DND-41 (cell line): ENCODE measurements at regions not wholly inside any gene's neighbourhood (a gene's known extent, or its start where the extent isn't known, plus 50 kb on each side); places are given as distances from the start of the nearest gene placed in this dataset.

Experiments used
- ATAC-seq: fragments of 200-7000 bp; cut with Tn5 transposase; 3 replicates; pipeline ENCODE4 v1.9.1; 2021; ENCODE audit warnings: low read depth; ENCODE audit not compliant: insufficient read depth
- DNase-seq: peaks from one replicate; pipeline ENCODE4 v3.0.0-alpha.2; 2020
- H2AFZ ChIP-seq: 2 replicates; pipeline ENCODE4 v1.6.0; 2012; ENCODE audit warnings: low read depth, low read length
- H3K27ac ChIP-seq: 2 replicates; pipeline ENCODE4 v1.5.1; 2012; ENCODE audit warnings: low read length, inconsistent platforms
- H3K27me3 ChIP-seq: fragments of 200-600 bp; sonication (generic); 2 replicates; pipeline ENCODE4 v1.6.0; 2012; ENCODE audit warnings: low read length, mild to moderate bottlenecking, inconsistent platforms; ENCODE audit not compliant: insufficient read depth, poor library complexity
- H3K36me3 ChIP-seq: 2 replicates; pipeline ENCODE4 v1.5.1; 2012; ENCODE audit warnings: low read length, inconsistent platforms; ENCODE audit not compliant: insufficient read depth
- H3K4me1 ChIP-seq: 2 replicates; pipeline ENCODE4 v1.5.1; 2012; ENCODE audit warnings: mild to moderate bottlenecking, low read length; ENCODE audit not compliant: insufficient read depth
- H3K4me2 ChIP-seq: 2 replicates; pipeline ENCODE4 v1.6.0; 2012; ENCODE audit warnings: mild to moderate bottlenecking, moderate library complexity, low read length, inconsistent platforms; ENCODE audit not compliant: insufficient read depth
- H3K4me3 ChIP-seq, 2 experiments: fragments of 200-600 bp in 1 of 2; shearing (Covaris generic) in 1 of 2; 2 replicates each; pipeline ENCODE4 v1.5.1; 2012 to 2016; ENCODE audit warnings: inconsistent platforms in 2 of 2, low read length in 2 of 2, mild to moderate bottlenecking in 2 of 2, low read depth in 1 of 2, moderate library complexity in 1 of 2
- H3K79me2 ChIP-seq: 2 replicates; pipeline ENCODE4 v1.6.0; 2012; ENCODE audit warnings: low read length, inconsistent platforms; ENCODE audit not compliant: insufficient read depth
- H3K9ac ChIP-seq: 2 replicates; pipeline ENCODE4 v1.6.0; 2012; ENCODE audit warnings: low read depth, mild to moderate bottlenecking, inconsistent platforms, low read length, moderate library complexity
- H3K9me3 ChIP-seq: 2 replicates; pipeline ENCODE4 v1.5.1; 2012; ENCODE audit warnings: low read length, moderate library complexity, mild to moderate bottlenecking, inconsistent platforms; ENCODE audit not compliant: insufficient read depth, severe bottlenecking
- H4K20me1 ChIP-seq: 2 replicates; pipeline ENCODE4 v1.6.0; 2012; ENCODE audit warnings: low read length; ENCODE audit not compliant: insufficient read depth
- EZH2 ChIP-seq: IDR thresholded peaks from 3 replicates; pipeline ENCODE4 v1.6.1; 2012; ENCODE audit warnings: borderline replicate concordance, low read depth, mild to moderate bottlenecking, moderate library complexity, low read length, inconsistent platforms; ENCODE audit not compliant: severe bottlenecking
- TF ChIP-seq, protein P1 (sequence below): IDR thresholded peaks from 2 replicates; pipeline ENCODE4 v1.5.1; 2012; ENCODE audit warnings: borderline replicate concordance, low read length, moderate library complexity, mild to moderate bottlenecking; ENCODE audit not compliant: poor library complexity, severe bottlenecking; ENCODE audit errors: extremely low read depth

DNA sequence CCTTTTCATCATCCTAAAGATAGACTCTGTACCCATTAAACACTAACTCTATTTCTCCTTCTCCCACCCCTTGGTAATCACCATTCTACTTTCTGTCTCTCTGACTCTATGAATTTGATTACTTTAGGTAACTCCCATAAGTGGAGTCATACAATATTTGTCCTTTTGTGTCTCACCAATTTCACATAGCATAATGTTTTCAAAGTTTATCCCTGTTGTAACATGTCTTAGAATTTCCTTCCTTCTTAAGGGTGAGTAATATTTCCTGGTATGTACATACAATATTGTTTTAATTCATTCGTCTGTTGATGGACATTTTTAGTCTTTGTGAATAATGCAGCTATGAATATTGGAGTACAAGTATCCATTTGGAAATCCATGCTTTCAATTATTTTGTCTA is 50.9 kb upstream of the CDCA7L start:
- H3K36me3 ChIP-seq, result no peaks in the 10 kb centered on the region
- ATAC-seq (no peak), DNase-seq (no peak)
- H3K4me2 ChIP-seq, result no peak overlapping the region
- no peaks in the 10 kb centered on the region for H4K20me1 ChIP-seq
- TF ChIP-seq, protein P1, sequence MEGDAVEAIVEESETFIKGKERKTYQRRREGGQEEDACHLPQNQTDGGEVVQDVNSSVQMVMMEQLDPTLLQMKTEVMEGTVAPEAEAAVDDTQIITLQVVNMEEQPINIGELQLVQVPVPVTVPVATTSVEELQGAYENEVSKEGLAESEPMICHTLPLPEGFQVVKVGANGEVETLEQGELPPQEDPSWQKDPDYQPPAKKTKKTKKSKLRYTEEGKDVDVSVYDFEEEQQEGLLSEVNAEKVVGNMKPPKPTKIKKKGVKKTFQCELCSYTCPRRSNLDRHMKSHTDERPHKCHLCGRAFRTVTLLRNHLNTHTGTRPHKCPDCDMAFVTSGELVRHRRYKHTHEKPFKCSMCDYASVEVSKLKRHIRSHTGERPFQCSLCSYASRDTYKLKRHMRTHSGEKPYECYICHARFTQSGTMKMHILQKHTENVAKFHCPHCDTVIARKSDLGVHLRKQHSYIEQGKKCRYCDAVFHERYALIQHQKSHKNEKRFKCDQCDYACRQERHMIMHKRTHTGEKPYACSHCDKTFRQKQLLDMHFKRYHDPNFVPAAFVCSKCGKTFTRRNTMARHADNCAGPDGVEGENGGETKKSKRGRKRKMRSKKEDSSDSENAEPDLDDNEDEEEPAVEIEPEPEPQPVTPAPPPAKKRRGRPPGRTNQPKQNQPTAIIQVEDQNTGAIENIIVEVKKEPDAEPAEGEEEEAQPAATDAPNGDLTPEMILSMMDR, result no peak
- TF ChIP-seq EZH2, result no peak
- H3K9ac ChIP-seq, result no peak overlapping the region
- H3K27ac ChIP-seq, result no peak overlapping the region
- no peaks in the 10 kb centered on the region for H3K4me1 ChIP-seq
- H3K27me3 ChIP-seq, result peaks cover 17% of the 10 kb centered on the region
- H3K4me3 ChIP-seq, result no peak overlapping the region
- H3K79me2 ChIP-seq, result no peaks in the 10 kb centered on the region
- no peak overlapping the region for H2AFZ ChIP-seq
- no peaks in the 10 kb centered on the region for H3K9me3 ChIP-seq
